Peyer's patch (tissue), 4 donors: ENCODE measurements at regions not wholly inside any gene's neighbourhood (a gene's known extent, or its start where the extent isn't known, plus 50 kb on each side); places are given as distances from the start of the nearest gene placed in this dataset.

Experiments used
- DNase-seq, 3 donors: peaks; one replicate each; pipeline ENCODE4 v3.0.0-alpha.2; 2017 to 2019
- H3K27ac ChIP-seq, 4 donors: fragments of 200-600 bp; sonication (generic); one replicate each; pipeline ENCODE4 v1.5.1; 2016 to 2019
- H3K27me3 ChIP-seq, 2 donors: fragments of 200-600 bp; sonication (generic); one replicate each; pipeline ENCODE4 v1.5.1; 2019
- H3K36me3 ChIP-seq, 3 donors: fragments of 200-600 bp; sonication (generic); one replicate each; pipeline ENCODE4 v1.5.1; 2016 to 2019
- H3K4me1 ChIP-seq, 4 donors: fragments of 200-600 bp; sonication (generic); one replicate each; pipeline ENCODE4 v1.5.1; 2016 to 2019
- H3K4me3 ChIP-seq, 4 donors: fragments of 200-600 bp; sonication (generic); 1 replicate in 3 of 4; 2 replicates in 1 of 4; pipeline ENCODE4 v1.5.1; 2016 to 2019; ENCODE audit warnings: mild to moderate bottlenecking in 1 of 4
- H3K9me3 ChIP-seq, 4 donors: fragments of 200-600 bp; sonication (generic); one replicate each; pipeline ENCODE4 v1.5.1; 2016 to 2019; ENCODE audit warnings: mild to moderate bottlenecking in 1 of 4
- CTCF ChIP-seq, 6 experiments: fragments of 450-650 bp in 4 of 6; fragments of 200-600 bp in 2 of 6; sonication (generic) in 1 of 6; IDR thresholded peaks; one replicate each; pipeline ENCODE4 v1.5.1; 2017 to 2019; ENCODE audit warnings: antibody characterized with exemption in 6 of 6, mild to moderate bottlenecking in 3 of 6, moderate library complexity in 1 of 6
- POLR2A ChIP-seq, 2 donors: fragments of 450-650 bp; IDR thresholded peaks; one replicate each; pipeline ENCODE4 v1.5.1; 2017; ENCODE audit warnings: antibody characterized with exemption in 2 of 2, mild to moderate bottlenecking in 2 of 2, moderate library complexity in 2 of 2

DNA sequence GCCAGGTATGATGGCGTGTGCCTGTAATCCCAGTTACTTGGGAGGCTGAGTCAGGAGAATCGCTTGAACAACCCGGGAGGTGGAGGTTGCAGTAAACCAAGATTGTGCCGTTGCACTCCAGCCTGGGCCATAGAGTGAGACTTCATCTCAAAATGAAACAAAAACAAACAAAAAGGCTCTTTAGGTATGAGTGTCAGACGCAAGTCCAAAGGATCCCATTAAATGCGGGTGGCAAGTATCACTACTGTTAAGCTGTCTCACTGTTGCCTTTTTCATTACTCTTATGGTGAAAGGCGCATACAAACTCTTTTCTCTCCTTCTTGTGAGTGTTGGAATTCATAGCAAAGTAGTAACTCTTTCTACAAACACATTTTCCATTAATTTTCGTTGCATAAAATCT is 688.5 kb upstream of the CHD1 start:
- no peak for DNase-seq
- H3K4me3 ChIP-seq, result no peak overlapping the region
- no peaks in the 10 kb centered on the region for H3K9me3 ChIP-seq
- no peak overlapping the region for H3K27ac ChIP-seq
- no peaks in the 10 kb centered on the region for H3K36me3 ChIP-seq
- H3K27me3 ChIP-seq, result no peaks in the 10 kb centered on the region
- TF ChIP-seq CTCF (IDR thresholded peaks at IDR 0.05) (no peak), POLR2A (IDR thresholded peaks at IDR 0.05) (no peak)
- no peaks in the 10 kb centered on the region for H3K4me1 ChIP-seq

DNA sequence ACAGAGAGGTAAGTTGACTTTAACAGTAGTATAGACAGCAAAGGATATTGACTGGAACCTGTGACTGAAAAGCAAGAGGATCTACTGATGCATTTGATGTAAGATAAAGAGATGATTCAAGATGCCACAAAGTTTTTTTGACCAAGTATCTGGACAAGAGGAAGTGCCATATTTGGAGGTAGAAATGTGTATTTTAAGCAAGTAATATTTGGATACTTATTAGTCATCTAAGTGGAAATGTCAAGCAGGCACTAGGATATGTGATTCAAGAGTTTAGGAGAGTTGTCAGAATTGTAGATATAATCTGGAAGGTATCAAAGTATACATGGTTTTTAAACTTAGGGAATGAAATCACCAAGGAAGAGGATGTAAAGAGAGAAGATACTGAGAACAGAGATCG is 686.1 kb upstream of the CHD1 start:
- no peaks in the 10 kb centered on the region for H3K36me3 ChIP-seq
- TF ChIP-seq POLR2A (IDR thresholded peaks at IDR 0.05) (no peak), CTCF (IDR thresholded peaks at IDR 0.05) (no peak)
- no peaks in the 10 kb centered on the region for H3K4me1 ChIP-seq
- H3K4me3 ChIP-seq, result no peak overlapping the region
- no peak for DNase-seq
- H3K27me3 ChIP-seq, result no peaks in the 10 kb centered on the region
- no peak overlapping the region for H3K27ac ChIP-seq
- H3K9me3 ChIP-seq, result no peaks in the 10 kb centered on the region

GRCh38 chr5:99607124-99607523 is 678.3 kb upstream of the CHD1 start:
- Histone ChIP-seq H3K4me1 (no peaks in the 10 kb centered on the region), H3K27me3 (no peaks in the 10 kb centered on the region), H3K27ac (no peak overlapping the region), H3K4me3 (no peak overlapping the region), H3K9me3 (no peaks in the 10 kb centered on the region), H3K36me3 (no peaks in the 10 kb centered on the region)
- TF ChIP-seq CTCF (IDR thresholded peaks at IDR 0.05) (no peak), POLR2A (IDR thresholded peaks at IDR 0.05) (no peak)
- DNase-seq, result no peak

DNA sequence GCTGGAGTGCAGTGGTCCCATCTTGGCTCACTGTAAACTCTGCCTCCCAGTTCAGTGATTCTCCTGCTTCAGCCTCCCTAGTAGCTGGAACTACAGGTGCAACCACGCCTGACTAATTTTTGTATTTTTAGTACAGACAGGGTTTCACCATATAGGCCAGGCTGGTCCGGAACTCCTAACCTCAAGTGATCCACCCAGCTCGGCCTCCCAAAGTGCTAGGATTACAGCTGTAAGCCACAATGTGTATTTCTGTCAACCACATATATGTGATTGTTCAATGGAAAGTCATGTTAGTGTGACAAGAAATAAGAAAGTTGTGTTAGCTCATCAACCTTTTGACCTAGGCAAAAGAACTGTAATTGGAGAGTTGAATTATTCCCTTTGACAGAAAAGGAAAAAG is 677.1 kb upstream of the CHD1 start:
- no peaks in the 10 kb centered on the region for H3K36me3 ChIP-seq
- H3K9me3 ChIP-seq, result no peaks in the 10 kb centered on the region
- H3K27ac ChIP-seq, result no peak overlapping the region

GRCh38 chr5:99600952-99601351 is 672.1 kb upstream of the CHD1 start:
- TF ChIP-seq POLR2A (IDR thresholded peaks at IDR 0.05) (no peak), CTCF (IDR thresholded peaks at IDR 0.05) (no peak)
- Histone ChIP-seq H3K36me3 (no peaks in the 10 kb centered on the region), H3K4me3 (no peak overlapping the region), H3K27me3 (no peaks in the 10 kb centered on the region), H3K27ac (no peak overlapping the region), H3K9me3 (no peaks in the 10 kb centered on the region), H3K4me1 (no peaks in the 10 kb centered on the region)
- DNase-seq, result no peak

More for the DNA sequence above, 677.1 kb upstream of the CHD1 start:
- Histone ChIP-seq H3K4me1 (no peaks in the 10 kb centered on the region), H3K4me3 (no peak overlapping the region), H3K27me3 (no peaks in the 10 kb centered on the region)
- TF ChIP-seq POLR2A (IDR thresholded peaks at IDR 0.05) (no peak), CTCF (IDR thresholded peaks at IDR 0.05) (no peak)
- DNase-seq, result no peak

DNA sequence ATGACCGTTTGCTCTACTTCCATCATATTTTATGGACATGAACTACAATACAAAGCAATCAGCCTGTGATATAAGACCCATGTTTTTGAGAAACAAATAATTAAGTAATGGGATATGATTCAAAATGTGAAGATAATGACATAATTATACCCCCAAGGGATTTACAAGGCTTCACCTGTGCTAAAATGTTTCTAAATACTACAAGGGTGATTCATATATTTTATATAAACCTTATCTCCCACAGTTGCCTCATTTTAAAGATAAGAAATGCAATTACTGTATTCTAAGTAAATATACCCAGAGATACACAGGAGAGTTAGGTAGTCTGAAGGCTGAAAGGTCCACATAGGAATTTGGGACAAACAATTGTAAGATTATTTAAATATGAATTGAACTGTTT is 662.0 kb upstream of the CHD1 start:
- Histone ChIP-seq H3K9me3 (no peaks in the 10 kb centered on the region), H3K27ac (no peak overlapping the region), H3K36me3 (no peaks in the 10 kb centered on the region), H3K4me1 (no peaks in the 10 kb centered on the region), H3K4me3 (no peak overlapping the region), H3K27me3 (no peaks in the 10 kb centered on the region)
- TF ChIP-seq POLR2A (IDR thresholded peaks at IDR 0.05) (no peak), CTCF (IDR thresholded peaks at IDR 0.05) (no peak)
- DNase-seq, result no peak
